ENCODE measurements at regions not wholly inside any gene's neighbourhood (a gene's known extent, or its start where the extent isn't known, plus 50 kb on each side); places are given as distances from the start of the nearest gene placed in this dataset.

DNA sequence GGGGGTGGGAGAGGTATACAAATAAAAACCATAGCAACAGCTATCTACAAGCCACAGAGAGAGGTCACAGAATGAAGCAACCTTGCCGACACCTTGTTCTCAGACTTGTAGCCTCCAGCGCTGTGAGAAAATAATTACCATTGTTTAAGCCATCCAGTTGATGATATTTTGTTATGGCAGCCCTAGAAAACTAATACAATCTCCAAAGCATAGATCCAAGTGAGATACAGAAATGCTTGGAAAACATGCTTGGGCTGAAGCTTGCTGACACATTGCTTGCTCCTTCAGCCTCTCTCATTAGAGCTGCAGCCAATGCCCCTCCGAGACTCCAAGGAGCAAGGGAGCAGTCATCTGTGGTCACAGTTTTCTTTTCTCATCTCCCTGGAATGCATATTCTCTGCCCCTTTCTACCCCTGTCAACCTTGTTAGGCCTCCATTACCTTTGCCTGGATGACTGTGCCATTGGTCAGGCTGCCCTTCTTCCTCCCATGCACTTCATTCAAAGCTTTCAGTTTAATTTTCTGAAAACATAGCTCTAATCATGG lies 401.4 kb upstream of the KLF4 start:
- TF ChIP-seq, protein P1, sequence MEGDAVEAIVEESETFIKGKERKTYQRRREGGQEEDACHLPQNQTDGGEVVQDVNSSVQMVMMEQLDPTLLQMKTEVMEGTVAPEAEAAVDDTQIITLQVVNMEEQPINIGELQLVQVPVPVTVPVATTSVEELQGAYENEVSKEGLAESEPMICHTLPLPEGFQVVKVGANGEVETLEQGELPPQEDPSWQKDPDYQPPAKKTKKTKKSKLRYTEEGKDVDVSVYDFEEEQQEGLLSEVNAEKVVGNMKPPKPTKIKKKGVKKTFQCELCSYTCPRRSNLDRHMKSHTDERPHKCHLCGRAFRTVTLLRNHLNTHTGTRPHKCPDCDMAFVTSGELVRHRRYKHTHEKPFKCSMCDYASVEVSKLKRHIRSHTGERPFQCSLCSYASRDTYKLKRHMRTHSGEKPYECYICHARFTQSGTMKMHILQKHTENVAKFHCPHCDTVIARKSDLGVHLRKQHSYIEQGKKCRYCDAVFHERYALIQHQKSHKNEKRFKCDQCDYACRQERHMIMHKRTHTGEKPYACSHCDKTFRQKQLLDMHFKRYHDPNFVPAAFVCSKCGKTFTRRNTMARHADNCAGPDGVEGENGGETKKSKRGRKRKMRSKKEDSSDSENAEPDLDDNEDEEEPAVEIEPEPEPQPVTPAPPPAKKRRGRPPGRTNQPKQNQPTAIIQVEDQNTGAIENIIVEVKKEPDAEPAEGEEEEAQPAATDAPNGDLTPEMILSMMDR (optimal IDR thresholded peaks at IDR 0.05 in 1 of 3, IDR thresholded peaks at IDR 0.05 in 1 of 3, conservative IDR thresholded peaks at IDR 0.05 in 1 of 3; ENCODE audit: extremely low read depth in 1 of 3, insufficient read depth in 2 of 3, low read length in 3 of 3): no peak
- TF ChIP-seq EZH2 (IDR thresholded peaks at IDR 0.05; ENCODE audit: low read length): no peak

All from keratinocyte (primary cell).